ENCODE measurements at regions not wholly inside any gene's neighbourhood (a gene's known extent, or its start where the extent isn't known, plus 50 kb on each side); places are given as distances from the start of the nearest gene placed in this dataset.

GRCh38 chr1:36725151-36725550, 242.4 kb upstream of the CSF3R start:
- intact Hi-C loops (cut with DNase I; ENCODE audit: low total_unique reads) = no loop called here
- WGBS, 5 donors = 69 to 78% (median 77%) methylated on average over 3 of the region's 3 CpGs
- no peaks in the 10 kb centered on the region for H3K4me1 ChIP-seq
- no peak overlapping the region for H3K4me3 ChIP-seq
- H3K27me3 ChIP-seq = peaks cover 0 to 42% (median 8%) of the 10 kb centered on the region in 3 donors
- TF ChIP-seq POLR2A (IDR thresholded peaks at IDR 0.05) (no peak), CTCF (IDR thresholded peaks at IDR 0.05) (no peak)
- no peak for DNase-seq
- H3K36me3 ChIP-seq = no peaks in the 10 kb centered on the region
- H3K27ac ChIP-seq = no peak overlapping the region
- H3K9me3 ChIP-seq = no peaks in the 10 kb centered on the region

- no peak overlapping the region for H3K4me3 ChIP-seq
- H3K4me1 ChIP-seq = no peaks in the 10 kb centered on the region
- no peaks in the 10 kb centered on the region for H3K36me3 ChIP-seq
- TF ChIP-seq POLR2AphosphoS5 (IDR thresholded peaks at IDR 0.05) = no peak
- TF ChIP-seq EP300 (IDR thresholded peaks at IDR 0.05) = no peak
- no peak for TF ChIP-seq POLR2A (IDR thresholded peaks at IDR 0.05)
- no peak for TF ChIP-seq CTCF (IDR thresholded peaks at IDR 0.05)
- no peak overlapping the region for H3K27ac ChIP-seq
- WGBS, 5 donors = 29 to 72% (median 41%) methylated on average over 1 of the region's 1 CpG
- H3K27me3 ChIP-seq = peaks cover 0 to 37% (median 13%) of the 10 kb centered on the region in 3 donors
- intact Hi-C loops (cut with DNase I; ENCODE audit: low total_unique reads) = no loop called here
- DNase-seq = no peak
- H3K9me3 ChIP-seq = no peaks in the 10 kb centered on the region
These were observed 241.1 kb upstream of the CSF3R start for GRCh38 chr1:36723813-36724212.

- no peaks in the 10 kb centered on the region for H3K4me1 ChIP-seq
- no peaks in the 10 kb centered on the region for H3K36me3 ChIP-seq
- H3K27me3 ChIP-seq = peaks cover 0 to 35% (median 13%) of the 10 kb centered on the region in 3 donors
- intact Hi-C loops (cut with DNase I; ENCODE audit: low total_unique reads) = no loop called here
- no peak overlapping the region for H3K4me3 ChIP-seq
- no peaks in the 10 kb centered on the region for H3K9me3 ChIP-seq
- H3K27ac ChIP-seq = no peak overlapping the region
- 28 to 59% (median 46%) methylated on average over 5 of the region's 5 CpGs for WGBS, 5 donors
- DNase-seq = no peak
- TF ChIP-seq CTCF (IDR thresholded peaks at IDR 0.05) (no peak), EP300 (IDR thresholded peaks at IDR 0.05) (no peak), POLR2AphosphoS5 (IDR thresholded peaks at IDR 0.05) (no peak), POLR2A (IDR thresholded peaks at IDR 0.05) (no peak)
These were observed 240.2 kb upstream of the CSF3R start for GRCh38 chr1:36722871-36723270.

- Histone ChIP-seq H3K27ac (no peak overlapping the region), H3K4me1 (no peaks in the 10 kb centered on the region), H3K36me3 (no peaks in the 10 kb centered on the region), H3K9me3 (no peaks in the 10 kb centered on the region), H3K27me3 (peaks cover 0 to 38% (median 13%) of the 10 kb centered on the region in 3 donors), H3K4me3 (no peak overlapping the region)
- intact Hi-C loops (cut with DNase I; ENCODE audit: low total_unique reads) = no loop called here
- TF ChIP-seq EP300 (IDR thresholded peaks at IDR 0.05) (no peak), CTCF (IDR thresholded peaks at IDR 0.05) (no peak), POLR2A (IDR thresholded peaks at IDR 0.05) (no peak), POLR2AphosphoS5 (IDR thresholded peaks at IDR 0.05) (no peak)
- DNase-seq = no peak
- 56 to 81% (median 67%) methylated on average over 5 to 6 of the region's 6 CpGs for WGBS, 5 donors
These were observed 238.5 kb upstream of the CSF3R start for GRCh38 chr1:36721261-36721660.
